ENCODE measurements at regions not wholly inside any gene's neighbourhood (a gene's known extent, or its start where the extent isn't known, plus 50 kb on each side); places are given as distances from the start of the nearest gene placed in this dataset.
"Not testable (repeated sequence)": the region's sequence is repeated elsewhere in the genome, so short reads cannot be mapped to it uniquely, and the experiment has no call there.

- no peak overlapping the region for H3K27ac ChIP-seq (ENCODE audit: low read length)
- no peaks in the 10 kb centered on the region for H3K9me3 ChIP-seq (ENCODE audit: insufficient read depth, low read length)
- TF ChIP-seq CTCF (IDR thresholded peaks at IDR 0.05; ENCODE audit: low read depth, low read length) (no peak), EZH2phosphoT487 (IDR thresholded peaks at IDR 0.05; ENCODE audit: low read depth) (no peak)
Observed at GRCh38 chr11:134967746-134968145, 555.7 kb upstream of the B3GAT1 start.

GRCh38 chr11:134961386-134961785 is 549.3 kb upstream of the B3GAT1 start:
- H3K27ac ChIP-seq (ENCODE audit: low read length); H3K9me3 ChIP-seq (ENCODE audit: insufficient read depth, low read length); H3K79me2 ChIP-seq (ENCODE audit: low read length); H2AFZ ChIP-seq (ENCODE audit: low read depth, low read length); H3K4me2 ChIP-seq (ENCODE audit: low read length); H3K4me3 ChIP-seq (ENCODE audit: low read length); H3K4me1 ChIP-seq (ENCODE audit: low read length); H3K36me3 ChIP-seq (replicated peaks; ENCODE audit: low read depth, low read length); H3K27me3 ChIP-seq (ENCODE audit: low read depth, low read length); H3K9ac ChIP-seq (ENCODE audit: low read length); H4K20me1 ChIP-seq (ENCODE audit: insufficient read depth, low read length): not testable (repeated sequence)

More at GRCh38 chr11:134967746-134968145, 555.7 kb upstream of the B3GAT1 start:
- Histone ChIP-seq H3K27me3 (ENCODE audit: low read depth, low read length) (no peaks in the 10 kb centered on the region), H3K4me1 (ENCODE audit: low read length) (no peaks in the 10 kb centered on the region), H3K36me3 (replicated peaks; ENCODE audit: low read depth, low read length) (no peaks in the 10 kb centered on the region), H3K9ac (ENCODE audit: low read length) (no peak overlapping the region), H3K79me2 (ENCODE audit: low read length) (no peaks in the 10 kb centered on the region), H4K20me1 (ENCODE audit: insufficient read depth, low read length) (no peaks in the 10 kb centered on the region), H3K4me2 (ENCODE audit: low read length) (no peak overlapping the region), H2AFZ (ENCODE audit: low read depth, low read length) (no peak overlapping the region), H3K4me3 (ENCODE audit: low read length) (no peak overlapping the region)

GRCh38 chr11:134958870-134959269 is 546.8 kb upstream of the B3GAT1 start:
- H3K4me2 ChIP-seq (ENCODE audit: low read length) = no peak overlapping the region
- H3K4me3 ChIP-seq (ENCODE audit: low read length) = no peak overlapping the region
- H3K27ac ChIP-seq (ENCODE audit: low read length) = no peak overlapping the region
- no peaks in the 10 kb centered on the region for H3K79me2 ChIP-seq (ENCODE audit: low read length)
- no peaks in the 10 kb centered on the region for H3K4me1 ChIP-seq (ENCODE audit: low read length)
- H4K20me1 ChIP-seq (ENCODE audit: insufficient read depth, low read length) = no peaks in the 10 kb centered on the region
- TF ChIP-seq EZH2phosphoT487 (IDR thresholded peaks at IDR 0.05; ENCODE audit: low read depth) = no peak
- TF ChIP-seq CTCF (IDR thresholded peaks at IDR 0.05; ENCODE audit: low read depth, low read length) = no peak
- H3K36me3 ChIP-seq (replicated peaks; ENCODE audit: low read depth, low read length) = no peaks in the 10 kb centered on the region
- no peak overlapping the region for H3K9ac ChIP-seq (ENCODE audit: low read length)
- H2AFZ ChIP-seq (ENCODE audit: low read depth, low read length) = no peak overlapping the region
- no peaks in the 10 kb centered on the region for H3K27me3 ChIP-seq (ENCODE audit: low read depth, low read length)
- no peaks in the 10 kb centered on the region for H3K9me3 ChIP-seq (ENCODE audit: insufficient read depth, low read length)

GRCh38 chr11:134958336-134958640 is 546.2 kb upstream of the B3GAT1 start:
- no peak overlapping the region for H3K9ac ChIP-seq (ENCODE audit: low read length)
- H3K9me3 ChIP-seq (ENCODE audit: insufficient read depth, low read length) = no peaks in the 10 kb centered on the region
- no peaks in the 10 kb centered on the region for H3K36me3 ChIP-seq (replicated peaks; ENCODE audit: low read depth, low read length)
- H3K4me2 ChIP-seq (ENCODE audit: low read length) = no peak overlapping the region
- H2AFZ ChIP-seq (ENCODE audit: low read depth, low read length) = no peak overlapping the region
- no peaks in the 10 kb centered on the region for H3K27me3 ChIP-seq (ENCODE audit: low read depth, low read length)
- no peaks in the 10 kb centered on the region for H3K79me2 ChIP-seq (ENCODE audit: low read length)
- H3K4me3 ChIP-seq (ENCODE audit: low read length) = no peak overlapping the region
- TF ChIP-seq EZH2phosphoT487 (IDR thresholded peaks at IDR 0.05; ENCODE audit: low read depth) (no peak), CTCF (IDR thresholded peaks at IDR 0.05; ENCODE audit: low read depth, low read length) (no peak)
- no peaks in the 10 kb centered on the region for H4K20me1 ChIP-seq (ENCODE audit: insufficient read depth, low read length)
- H3K4me1 ChIP-seq (ENCODE audit: low read length) = no peaks in the 10 kb centered on the region
- no peak overlapping the region for H3K27ac ChIP-seq (ENCODE audit: low read length)
